ENCODE measurements at regions not wholly inside any gene's neighbourhood (a gene's known extent, or its start where the extent isn't known, plus 50 kb on each side); places are given as distances from the start of the nearest gene placed in this dataset.
"Not testable (repeated sequence)": the region's sequence is repeated elsewhere in the genome, so short reads cannot be mapped to it uniquely, and the experiment has no call there.

DNA sequence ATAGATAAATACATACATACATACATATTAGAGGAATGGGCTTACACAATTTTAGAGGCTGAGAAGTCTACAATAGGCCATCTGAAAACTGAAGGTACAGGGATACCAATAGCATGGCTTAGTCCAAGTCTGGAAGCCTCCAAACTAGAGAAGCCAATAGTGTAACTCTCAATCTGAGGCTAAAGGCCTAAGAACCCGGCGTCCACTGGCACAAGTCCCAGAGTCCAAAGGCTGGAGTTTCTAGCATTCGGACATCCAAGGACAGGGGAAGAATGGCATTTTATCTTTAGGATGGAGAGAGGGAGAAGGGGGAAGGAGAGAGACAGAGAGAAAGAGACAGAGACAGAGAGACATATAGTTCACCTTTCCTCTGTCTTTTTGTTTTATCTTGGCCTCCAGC, 63.7 kb upstream of the SYT4 start:
- DNase-seq, result no peak

DNA sequence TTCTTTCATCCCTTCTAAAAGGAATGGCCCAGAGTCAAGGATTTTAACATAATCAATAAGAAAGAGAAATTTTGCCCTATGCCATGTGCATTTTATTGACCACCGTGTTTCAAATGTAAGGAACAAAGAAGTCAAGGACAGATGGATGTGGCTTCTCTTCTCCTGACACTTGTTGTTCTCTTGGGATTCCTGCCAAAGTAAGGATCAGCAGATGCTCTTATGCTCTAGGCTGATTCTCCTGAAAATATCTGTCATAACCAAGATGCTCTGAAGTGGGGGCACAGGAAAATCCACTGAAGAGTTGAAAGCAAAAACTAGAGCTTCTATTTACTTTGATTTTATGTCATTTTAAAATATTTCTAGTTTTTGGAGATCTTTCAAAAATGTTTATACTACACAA, 72.9 kb upstream of the SYT4 start:
- DNase-seq, result no peak

- DNase-seq, result no peak
These were observed 87.2 kb upstream of the SYT4 start for GRCh38 chr18:43364535-43364934.

- no peak for DNase-seq
These were observed 90.6 kb upstream of the SYT4 start for GRCh38 chr18:43367895-43368294.

- DNase-seq, result not testable (repeated sequence)
These were observed 92.0 kb upstream of the SYT4 start for GRCh38 chr18:43369311-43369710.

- no peak for DNase-seq
These were observed 95.5 kb upstream of the SYT4 start for GRCh38 chr18:43372773-43373172.

- DNase-seq, result no peak
These were observed 102.9 kb upstream of the SYT4 start for GRCh38 chr18:43380104-43380672.

DNA sequence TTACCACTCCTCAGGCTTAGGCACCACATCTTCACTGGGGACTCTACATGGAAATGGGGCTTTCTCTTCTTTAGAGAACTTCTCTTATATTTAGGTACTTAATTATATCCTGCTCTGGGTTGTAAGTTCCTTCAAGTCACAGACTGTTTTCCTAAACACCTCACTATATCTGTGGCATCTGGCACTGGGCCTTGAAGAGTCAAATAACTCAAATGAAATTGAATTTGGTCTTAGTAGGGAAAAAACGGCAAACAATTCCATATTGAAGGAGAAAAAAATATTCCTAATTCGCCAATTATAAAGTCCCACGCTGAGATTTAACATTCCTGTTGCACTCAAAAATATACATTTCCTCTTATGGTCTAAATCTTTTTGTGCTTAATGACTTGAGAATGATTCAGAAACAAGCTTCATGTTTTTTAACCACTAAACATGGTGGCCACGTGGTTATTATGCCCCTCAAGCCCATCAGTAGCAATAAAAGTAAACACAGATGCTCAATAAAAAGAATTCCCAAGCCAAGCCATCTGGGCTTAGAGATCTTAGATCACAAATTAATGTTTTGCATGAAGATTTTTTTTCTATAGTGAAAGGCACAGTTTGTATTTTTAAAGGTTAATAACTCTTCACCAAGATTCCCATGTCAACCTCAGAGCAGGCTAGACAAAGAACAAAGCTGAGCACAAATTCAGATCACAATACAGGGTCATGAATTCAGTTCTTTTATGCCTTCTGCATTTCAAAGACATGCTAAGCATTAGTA, 105.5 kb upstream of the SYT4 start:
- DNase-seq, result no peak

DNA sequence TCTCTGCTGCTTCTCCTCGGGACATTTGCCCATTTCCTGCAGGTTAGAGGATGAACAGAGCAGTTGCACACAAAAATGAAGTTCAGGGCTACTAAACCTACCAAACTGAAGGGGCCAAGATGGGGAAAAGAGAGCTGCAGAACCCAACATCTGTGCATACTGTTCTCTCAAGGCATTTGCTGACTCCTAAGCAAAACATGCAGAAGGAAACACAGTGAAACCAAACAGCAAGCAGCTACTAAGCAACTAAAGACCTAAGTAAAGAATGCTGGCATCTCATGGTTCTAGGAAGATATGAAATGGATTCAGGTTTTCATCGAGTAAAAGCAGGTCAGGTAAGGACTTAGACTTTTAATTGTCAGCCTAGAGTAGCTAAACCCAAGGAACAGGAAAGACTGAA, 111.9 kb upstream of the SYT4 start:
- no peak for DNase-seq

- DNase-seq, result no peak
These were observed 114.9 kb upstream of the SYT4 start for GRCh38 chr18:43392168-43392567.

GRCh38 chr18:43393174-43393573, 115.9 kb upstream of the SYT4 start:
- DNase-seq, result no peak

- no peak for DNase-seq
These were observed 119.0 kb upstream of the SYT4 start for GRCh38 chr18:43396266-43396665.

GRCh38 chr18:43398601-43399000, 121.3 kb upstream of the SYT4 start:
- DNase-seq, result no peak

DNA sequence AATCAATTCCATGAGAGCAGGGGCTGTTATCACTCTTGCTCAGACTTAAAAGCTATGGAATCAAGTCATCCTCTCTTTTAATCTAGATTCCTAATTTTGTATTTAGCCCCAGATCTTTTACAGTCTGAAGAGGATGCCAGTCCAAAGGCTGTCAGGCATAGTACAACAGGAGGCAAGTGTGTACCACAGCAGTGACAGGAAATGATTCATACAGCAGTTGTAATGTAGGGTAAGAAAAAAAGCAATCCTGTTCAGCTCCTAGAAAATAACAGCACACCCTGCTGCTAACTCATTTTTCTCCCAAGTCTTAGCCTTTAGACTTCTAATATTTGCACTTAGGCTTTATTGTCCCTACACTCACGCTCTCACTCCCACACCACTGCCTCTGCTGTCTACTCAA, 127.8 kb upstream of the SYT4 start:
- DNase-seq, result no peak

DNA sequence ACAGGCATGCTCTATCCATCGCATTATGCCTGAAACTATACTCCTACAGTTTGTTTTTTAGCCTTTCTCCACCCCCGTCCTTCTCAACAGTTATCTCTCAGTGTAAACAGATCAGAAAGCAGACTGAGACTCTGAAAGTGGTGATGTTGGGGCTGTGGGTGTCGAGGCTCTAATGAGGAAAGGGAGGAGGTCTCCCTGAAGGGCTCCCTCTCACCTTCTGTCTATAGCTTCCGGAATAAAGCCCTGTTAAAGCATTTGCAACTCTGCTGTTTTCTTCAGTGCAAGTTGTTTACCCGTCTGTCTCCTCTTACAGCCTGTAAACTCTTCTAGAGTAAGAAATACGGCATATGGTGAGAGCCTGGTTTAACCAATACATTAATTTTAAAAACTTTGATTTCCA, 136.7 kb upstream of the SYT4 start:
- DNase-seq, result no peak

- no peak for DNase-seq
These were observed 142.8 kb upstream of the SYT4 start for GRCh38 chr18:43420091-43420490.

DNA sequence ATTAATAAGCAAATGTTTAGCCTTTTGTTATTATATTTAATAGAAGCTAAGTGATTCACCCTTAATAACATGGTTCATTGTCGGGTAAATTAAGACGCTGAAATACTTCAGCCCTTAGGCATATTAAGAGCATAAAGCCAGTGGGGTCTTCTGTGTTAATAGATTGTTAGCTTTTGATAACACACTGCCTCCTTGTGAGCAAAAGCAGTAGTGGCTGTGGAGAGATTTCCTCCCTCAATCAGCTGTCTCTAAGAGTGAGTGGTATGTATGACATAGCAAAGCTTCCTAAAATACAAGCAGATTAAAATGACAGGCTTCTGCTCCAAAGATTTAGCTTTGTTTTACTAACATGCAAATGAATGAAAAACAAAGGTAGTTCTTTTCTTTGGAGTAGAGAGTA, 143.7 kb upstream of the SYT4 start:
- DNase-seq, result no peak

GRCh38 chr18:43422518-43422917, 145.2 kb upstream of the SYT4 start:
- no peak for DNase-seq

GRCh38 chr18:43435851-43436250, 158.6 kb upstream of the SYT4 start:
- no peak for DNase-seq

DNA sequence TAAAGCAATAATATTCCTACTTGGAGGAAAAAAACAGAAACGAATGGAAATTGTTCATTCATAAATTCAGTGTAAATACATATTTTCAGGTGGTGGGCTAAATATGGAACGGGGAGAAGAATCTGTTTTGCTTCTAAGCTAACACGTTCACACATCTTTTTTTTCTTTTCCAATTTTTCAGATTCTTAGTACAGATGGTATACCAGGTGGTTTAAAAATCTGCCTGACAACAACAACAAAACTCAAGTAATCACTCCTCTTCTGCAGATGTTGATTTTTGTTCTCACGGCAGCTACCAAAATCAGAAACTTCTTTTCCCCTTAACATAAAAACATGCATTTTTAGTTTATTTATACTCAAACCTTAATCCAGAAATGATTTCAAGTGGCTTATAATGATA, 164.8 kb upstream of the SYT4 start:
- DNase-seq, result no peak

GRCh38 chr18:43442571-43442970, 165.3 kb upstream of the SYT4 start:
- DNase-seq, result no peak

GRCh38 chr18:43465483-43465882, 188.2 kb upstream of the SYT4 start:
- DNase-seq, result no peak

- no peak for DNase-seq
These were observed 194.6 kb upstream of the SYT4 start for GRCh38 chr18:43471873-43472272.

DNA sequence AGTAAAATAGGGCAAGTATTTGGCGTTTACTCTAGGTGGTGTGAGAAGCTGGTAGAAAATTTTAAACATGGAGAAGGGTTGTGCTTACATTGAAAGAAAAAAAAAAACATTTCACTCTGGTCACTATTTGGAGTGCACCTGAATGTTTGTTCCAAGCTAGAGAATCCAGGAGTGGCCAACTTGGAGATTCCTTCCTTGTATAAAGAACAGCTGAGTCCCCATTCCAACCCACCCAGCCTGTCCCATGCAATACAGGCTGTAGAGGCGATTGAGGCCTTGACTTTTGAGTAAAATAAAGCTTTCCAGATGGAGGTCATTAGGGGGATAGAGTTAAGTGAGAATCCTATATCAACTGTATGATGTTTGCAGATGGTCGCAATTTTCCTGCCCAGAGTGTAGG, 203.8 kb upstream of the SYT4 start:
- no peak for DNase-seq

- no peak for DNase-seq
These were observed 204.8 kb upstream of the SYT4 start for GRCh38 chr18:43482136-43482535.

Data from CD4-positive, alpha-beta T cell treated with Interleukin-21 for 1 hour (primary cell).